Natural killer cell treated with Interleukin-12 subunit alpha and Interleukin-12 subunit beta and Interleukin-15 and Interleukin-18, amount 100 ng/mL, for 72 hours (primary cell): ENCODE measurements at regions not wholly inside any gene's neighbourhood (a gene's known extent, or its start where the extent isn't known, plus 50 kb on each side); places are given as distances from the start of the nearest gene placed in this dataset.
A peak's percentile ranks its signal among the peaks of the same experiment; 100 is the strongest.

ENCODE experiments used
- ATAC-seq, 2 donors: fragments of 150-1000 bp; cut with Tn5 transposase in 1 of 2; sonication (Bioruptor Pico), chemical (Tn5 transposase) in 1 of 2; 2 replicates each; pipeline ENCODE4 v1.10.0; 2021
- DNase-seq: peaks from one replicate; pipeline ENCODE4 v3.0.0; 2022; ENCODE audit warnings: low spot score
- H3K27ac Mint-ChIP-seq, 2 donors: 1 replicate in 1 of 2; 2 replicates in 1 of 2; pipeline ENCODE4 v1.8.0; 2022; ENCODE audit warnings: mixed read lengths in 2 of 2, mild to moderate bottlenecking in 1 of 2, moderate library complexity in 1 of 2
- H3K27me3 Mint-ChIP-seq, 2 donors: 1 replicate in 1 of 2; 2 replicates in 1 of 2; pipeline ENCODE4 v1.8.0; 2022; ENCODE audit warnings: mixed read lengths in 2 of 2
- H3K36me3 Mint-ChIP-seq: one replicate; pipeline ENCODE4 v1.8.0; 2022; ENCODE audit warnings: mixed read lengths
- H3K4me1 Mint-ChIP-seq, 2 donors: 1 replicate in 1 of 2; 2 replicates in 1 of 2; pipeline ENCODE4 v1.8.0; 2022; ENCODE audit warnings: low read depth in 2 of 2, mixed read lengths in 2 of 2, mild to moderate bottlenecking in 1 of 2
- H3K4me3 Mint-ChIP-seq: one replicate; pipeline ENCODE4 v1.8.0; 2022; ENCODE audit warnings: mixed read lengths
- H3K9me3 Mint-ChIP-seq: 2 replicates; pipeline ENCODE4 v1.8.0; 2022; ENCODE audit warnings: mixed read lengths

DNA sequence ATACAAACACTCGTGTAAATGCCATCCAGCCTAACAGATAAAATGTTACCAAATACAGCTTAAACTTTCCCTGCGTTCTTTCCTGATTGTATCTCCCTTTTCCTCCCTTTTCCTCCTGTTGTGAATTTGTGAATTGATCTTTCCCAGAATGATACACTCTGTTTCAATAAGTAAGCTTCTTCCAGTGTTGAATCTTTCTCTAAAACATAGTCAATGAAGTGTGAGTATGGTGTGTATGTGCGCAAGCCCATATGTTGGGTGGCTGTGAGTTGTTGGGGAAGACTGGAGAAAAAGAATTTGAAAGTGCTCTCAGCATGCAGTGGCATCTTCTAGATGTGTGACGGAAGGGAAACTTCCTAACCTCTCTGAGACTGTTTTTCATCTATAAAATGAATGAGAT, 143.1 kb upstream of the KLF4 start:
- H3K27me3 Mint-ChIP-seq, result peaks cover 21 to 27% of the 10 kb centered on the region in 2 donors
- H3K27ac Mint-ChIP-seq, result no peak overlapping the region
- DNase-seq (no peak), ATAC-seq (no peak)
- H3K36me3 Mint-ChIP-seq, result no peaks in the 10 kb centered on the region
- H3K4me1 Mint-ChIP-seq, result peaks cover 0 to 8% of the 10 kb centered on the region in 2 donors
- H3K4me3 Mint-ChIP-seq, result no peak overlapping the region
- H3K9me3 Mint-ChIP-seq, result no peaks in the 10 kb centered on the region

DNA sequence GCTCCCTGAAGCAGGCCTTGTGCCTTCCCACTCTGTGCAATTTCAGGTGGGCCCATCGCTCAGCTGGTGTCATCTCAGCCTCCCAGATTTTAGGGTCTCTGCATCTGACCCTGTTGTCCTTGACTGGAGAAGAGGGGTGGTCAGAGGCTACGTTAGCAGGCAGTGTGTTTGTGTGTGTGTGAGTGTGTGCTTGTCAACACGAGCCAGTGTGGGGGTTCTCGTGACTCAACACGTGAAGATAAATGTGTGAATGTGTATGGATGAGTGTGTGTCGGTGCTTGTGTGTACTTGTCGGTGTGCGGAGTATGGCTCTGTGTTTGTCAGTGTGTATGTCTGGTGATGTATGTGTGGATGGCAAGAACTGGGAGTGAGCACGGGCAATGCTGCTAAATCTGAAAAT, 142.6 kb upstream of the KLF4 start:
- ATAC-seq, result peak in 1 of 2 donors; percentile 25
- Mint-ChIP-seq H3K9me3 (no peaks in the 10 kb centered on the region), H3K27me3 (peaks cover 21 to 27% of the 10 kb centered on the region in 2 donors), H3K27ac (no peak overlapping the region), H3K4me3 (no peak overlapping the region), H3K4me1 (peaks cover 0 to 8% of the 10 kb centered on the region in 2 donors), H3K36me3 (no peaks in the 10 kb centered on the region)
- DNase-seq, result no peak

DNA sequence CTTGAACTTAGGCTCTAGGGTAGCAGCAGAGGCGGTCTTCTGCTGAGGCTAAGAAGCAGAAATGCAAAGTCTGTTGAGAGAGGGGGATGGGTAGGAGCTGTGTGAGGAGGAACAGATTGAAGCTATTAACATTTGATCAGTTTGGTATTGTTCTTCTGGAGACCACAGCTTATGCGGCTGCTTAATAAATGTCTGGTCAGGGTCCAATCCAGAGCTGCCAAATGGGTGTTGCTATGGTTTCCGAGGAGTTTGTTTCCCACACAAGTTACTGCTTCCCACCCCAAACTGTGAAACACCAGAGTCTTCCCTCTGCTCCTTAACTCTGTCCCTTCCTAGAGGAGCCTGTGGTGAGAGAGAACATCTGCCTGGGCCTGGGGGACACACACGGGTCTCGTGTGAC, 142.2 kb upstream of the KLF4 start:
- no peak overlapping the region for H3K4me3 Mint-ChIP-seq
- peaks cover 0 to 8% of the 10 kb centered on the region in 2 donors for H3K4me1 Mint-ChIP-seq
- no peak for ATAC-seq
- no peak for DNase-seq
- H3K9me3 Mint-ChIP-seq, result no peaks in the 10 kb centered on the region
- H3K36me3 Mint-ChIP-seq, result no peaks in the 10 kb centered on the region
- H3K27me3 Mint-ChIP-seq, result peaks cover 18 to 24% of the 10 kb centered on the region in 2 donors
- no peak overlapping the region for H3K27ac Mint-ChIP-seq

GRCh38 chr9:107630156-107630555, 140.6 kb upstream of the KLF4 start:
- H3K4me3 Mint-ChIP-seq, result no peak overlapping the region
- H3K27ac Mint-ChIP-seq, result no peak overlapping the region
- DNase-seq (no peak), ATAC-seq (no peak)
- H3K9me3 Mint-ChIP-seq, result no peaks in the 10 kb centered on the region
- H3K4me1 Mint-ChIP-seq, result peaks cover 0 to 3% of the 10 kb centered on the region in 2 donors
- peaks cover 9 to 12% of the 10 kb centered on the region in 2 donors for H3K27me3 Mint-ChIP-seq
- H3K36me3 Mint-ChIP-seq, result no peaks in the 10 kb centered on the region

- Mint-ChIP-seq H3K27me3 (peaks cover 9 to 11% of the 10 kb centered on the region in 2 donors), H3K36me3 (no peaks in the 10 kb centered on the region), H3K4me3 (no peak overlapping the region), H3K27ac (no peak overlapping the region), H3K9me3 (no peaks in the 10 kb centered on the region), H3K4me1 (peaks cover 0 to 3% of the 10 kb centered on the region in 2 donors)
- ATAC-seq (no peak), DNase-seq (no peak)
These were observed 138.9 kb upstream of the KLF4 start for GRCh38 chr9:107628444-107628843.

DNA sequence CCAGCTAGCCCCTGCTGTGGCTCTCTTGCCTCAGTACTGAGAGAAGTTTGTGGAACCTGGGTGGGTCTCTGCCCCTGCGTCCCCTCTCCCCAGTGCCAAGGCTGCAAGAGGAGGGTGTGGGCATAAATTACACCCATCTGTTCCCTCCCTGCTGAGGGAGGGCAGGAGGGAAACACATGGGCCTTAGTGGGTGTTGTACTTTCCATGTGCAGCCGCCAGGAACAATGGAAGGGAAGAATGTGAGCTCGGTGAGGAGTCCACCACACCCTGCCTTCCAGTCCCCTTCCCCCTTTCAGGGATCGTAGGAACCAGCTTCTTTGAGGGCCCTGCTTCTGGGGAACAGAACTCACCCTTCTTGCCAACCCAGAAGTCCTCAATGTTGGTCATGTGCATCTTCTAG, 138.2 kb upstream of the KLF4 start:
- ATAC-seq, result peak in 1 of 2 donors; percentile 18
- DNase-seq, result no peak
- Mint-ChIP-seq H3K4me3 (no peak overlapping the region), H3K4me1 (peaks cover 0 to 3% of the 10 kb centered on the region in 2 donors), H3K36me3 (no peaks in the 10 kb centered on the region), H3K27me3 (peaks cover 9 to 11% of the 10 kb centered on the region in 2 donors), H3K27ac (no peak overlapping the region), H3K9me3 (no peaks in the 10 kb centered on the region)

DNA sequence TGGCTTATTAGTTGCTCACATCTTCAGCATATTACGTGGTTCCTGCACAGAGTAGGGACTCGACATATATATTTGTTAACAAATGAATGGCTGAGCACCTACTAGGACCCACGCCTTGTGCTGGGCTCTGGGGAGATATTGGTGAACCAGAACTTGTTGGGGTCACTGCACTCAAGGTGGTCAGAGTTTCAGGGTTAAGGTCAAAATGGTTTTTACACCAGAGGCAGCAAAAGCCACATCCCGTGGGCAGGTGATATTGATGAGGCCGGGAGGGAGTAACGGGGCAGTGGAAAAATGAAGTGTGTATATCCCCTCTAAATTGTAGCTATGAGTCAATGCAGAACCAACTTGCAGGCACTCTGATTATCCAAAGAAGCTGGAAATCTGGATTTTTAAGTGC, 136.5 kb upstream of the KLF4 start:
- DNase-seq (no peak), ATAC-seq (no peak)
- Mint-ChIP-seq H3K36me3 (no peaks in the 10 kb centered on the region), H3K27ac (no peak overlapping the region), H3K27me3 (peaks cover 5 to 11% of the 10 kb centered on the region in 2 donors), H3K9me3 (no peaks in the 10 kb centered on the region), H3K4me1 (peaks cover 0 to 3% of the 10 kb centered on the region in 2 donors), H3K4me3 (no peak overlapping the region)

GRCh38 chr9:107625383-107625984, 135.9 kb upstream of the KLF4 start:
- ATAC-seq (no peak), DNase-seq (no peak)
- H3K9me3 Mint-ChIP-seq, result no peaks in the 10 kb centered on the region
- H3K4me1 Mint-ChIP-seq, result peaks cover 0 to 3% of the 10 kb centered on the region in 2 donors
- H3K27me3 Mint-ChIP-seq, result peaks cover 5 to 11% of the 10 kb centered on the region in 2 donors
- no peak overlapping the region for H3K27ac Mint-ChIP-seq
- no peak overlapping the region for H3K4me3 Mint-ChIP-seq
- no peaks in the 10 kb centered on the region for H3K36me3 Mint-ChIP-seq

GRCh38 chr9:107624234-107624948, 134.8 kb upstream of the KLF4 start:
- Mint-ChIP-seq H3K27ac (no peak overlapping the region), H3K27me3 (peaks cover 5 to 9% of the 10 kb centered on the region in 2 donors), H3K4me1 (peaks cover 0 to 3% of the 10 kb centered on the region in 2 donors), H3K36me3 (no peaks in the 10 kb centered on the region), H3K4me3 (no peak overlapping the region), H3K9me3 (no peaks in the 10 kb centered on the region)
- ATAC-seq (no peak), DNase-seq (no peak)

- no peak overlapping the region for H3K27ac Mint-ChIP-seq
- no peaks in the 10 kb centered on the region for H3K27me3 Mint-ChIP-seq
- H3K9me3 Mint-ChIP-seq, result no peaks in the 10 kb centered on the region
- no peaks in the 10 kb centered on the region for H3K36me3 Mint-ChIP-seq
- no peak for DNase-seq
- peaks cover 0 to 3% of the 10 kb centered on the region in 2 donors for H3K4me1 Mint-ChIP-seq
- no peak overlapping the region for H3K4me3 Mint-ChIP-seq
- no peak for ATAC-seq
These were observed 131.9 kb upstream of the KLF4 start for GRCh38 chr9:107621436-107621835.

GRCh38 chr9:107620801-107621200, 131.2 kb upstream of the KLF4 start:
- no peaks in the 10 kb centered on the region for H3K36me3 Mint-ChIP-seq
- H3K27me3 Mint-ChIP-seq, result no peaks in the 10 kb centered on the region
- no peaks in the 10 kb centered on the region for H3K4me1 Mint-ChIP-seq
- H3K4me3 Mint-ChIP-seq, result no peak overlapping the region
- no peak overlapping the region for H3K27ac Mint-ChIP-seq
- H3K9me3 Mint-ChIP-seq, result no peaks in the 10 kb centered on the region
- no peak for DNase-seq
- no peak for ATAC-seq

GRCh38 chr9:107620236-107620635, 130.7 kb upstream of the KLF4 start:
- H3K9me3 Mint-ChIP-seq, result no peaks in the 10 kb centered on the region
- no peak for ATAC-seq
- no peak for DNase-seq
- H3K27ac Mint-ChIP-seq, result no peak overlapping the region
- H3K4me1 Mint-ChIP-seq, result no peaks in the 10 kb centered on the region
- H3K36me3 Mint-ChIP-seq, result no peaks in the 10 kb centered on the region
- no peak overlapping the region for H3K4me3 Mint-ChIP-seq
- H3K27me3 Mint-ChIP-seq, result no peaks in the 10 kb centered on the region

GRCh38 chr9:107615321-107615720, 125.8 kb upstream of the KLF4 start:
- H3K36me3 Mint-ChIP-seq, result no peaks in the 10 kb centered on the region
- H3K9me3 Mint-ChIP-seq, result no peaks in the 10 kb centered on the region
- H3K4me3 Mint-ChIP-seq, result no peak overlapping the region
- DNase-seq (no peak), ATAC-seq (no peak)
- no peak overlapping the region for H3K27ac Mint-ChIP-seq
- H3K4me1 Mint-ChIP-seq, result no peaks in the 10 kb centered on the region
- H3K27me3 Mint-ChIP-seq, result peaks cover 0 to 2% of the 10 kb centered on the region in 2 donors

DNA sequence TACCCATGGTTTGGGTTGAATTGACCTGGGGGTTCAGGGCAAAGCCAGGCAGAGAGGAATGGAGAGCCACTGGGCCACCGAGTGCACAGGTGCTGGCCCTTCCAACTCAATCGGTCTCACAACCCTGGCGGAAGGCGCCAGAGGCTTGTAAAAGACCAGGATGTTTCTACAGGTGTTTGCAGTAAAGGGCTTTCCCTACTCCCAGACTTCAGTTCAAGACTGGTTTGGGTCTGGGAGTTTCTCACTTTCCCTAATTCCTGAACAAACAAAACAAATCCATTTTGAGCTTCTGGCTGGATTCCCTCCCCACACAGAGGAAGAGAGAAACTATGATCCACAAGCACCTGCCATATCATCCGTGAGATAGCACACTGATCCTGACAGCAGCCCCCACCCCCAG, 125.2 kb upstream of the KLF4 start:
- no peak overlapping the region for H3K4me3 Mint-ChIP-seq
- no peaks in the 10 kb centered on the region for H3K36me3 Mint-ChIP-seq
- H3K27ac Mint-ChIP-seq, result no peak overlapping the region
- ATAC-seq (no peak), DNase-seq (no peak)
- H3K4me1 Mint-ChIP-seq, result no peaks in the 10 kb centered on the region
- no peaks in the 10 kb centered on the region for H3K9me3 Mint-ChIP-seq
- H3K27me3 Mint-ChIP-seq, result peaks cover 0 to 2% of the 10 kb centered on the region in 2 donors
